GM12878 (cell line): ENCODE measurements at regions not wholly inside any gene's neighbourhood (a gene's known extent, or its start where the extent isn't known, plus 50 kb on each side); places are given as distances from the start of the nearest gene placed in this dataset.
"Not testable (repeated sequence)": the region's sequence is repeated elsewhere in the genome, so short reads cannot be mapped to it uniquely, and the experiment has no call there.

Source experiments
- ATAC-seq: fragments of 200-7000 bp; cut with Tn5 transposase; 3 replicates; pipeline ENCODE4 v1.9.1; 2020; ENCODE audit warnings: mild to moderate bottlenecking, moderate library complexity
- BruUV-seq: library from RNA; stranded (reverse); fragments of 400-500 nt; replicated peaks from 2 replicates; lab custom pipeline; 2021; lab: Mats Ljungman, UMichigan
- CTCF ChIA-PET: fragments of 300-600 bp; sonication (Branson Sonifier 250); formaldehyde crosslinking; extraction: SDS; loops from one replicate; lab custom pipeline; 2021; ENCODE audit warnings: inconsistent platforms; lab: Yijun Ruan, JAX
- POLR2A ChIA-PET: fragments of 350-600 bp; formaldehyde crosslinking; extraction: SDS; loops from one replicate; lab custom pipeline; 2021; ENCODE audit warnings: inconsistent platforms; lab: Charles Lee
- RAD21 ChIA-PET: fragments of 300-600 bp; sonication (Branson Sonifier 250); formaldehyde crosslinking; loops from one replicate; lab custom pipeline; 2023; ENCODE audit warnings: antibody characterized with exemption; ENCODE audit not compliant: unreplicated experiment; lab: Charles Lee
- SMC1A ChIA-PET: fragments of 300-600 bp; sonication (Branson Sonifier 250); formaldehyde crosslinking; loops from one replicate; lab custom pipeline; 2023; ENCODE audit not compliant: unreplicated experiment, uncharacterized antibody; lab: Charles Lee
- DNase-seq: peaks from one replicate; pipeline ENCODE4 v3.0.0-alpha.2; 2011; ENCODE audit warnings: low read depth, low spot score
- FAIRE-seq: peaks from 3 replicates; lab custom pipeline; 2011; peaks lifted over from hg19 to GRCh38; lab: Jason Lieb, UNC
- H2AFZ ChIP-seq: 2 replicates; pipeline ENCODE4 v1.6.0; 2011; ENCODE audit warnings: low read depth, low read length, control low read depth; ENCODE audit not compliant: control insufficient read depth
- H3K27ac ChIP-seq: 2 replicates; pipeline ENCODE4 v1.5.1; 2011; ENCODE audit warnings: control low read depth; ENCODE audit not compliant: control insufficient read depth, insufficient read depth
- H3K27me3 ChIP-seq, 2 experiments: replicated peaks in 1 of 2; 2 replicates each; pipeline versions ENCODE4 v1.6.0 to v1.6.1; 2011; ENCODE audit warnings: low read length in 1 of 2; ENCODE audit not compliant: control insufficient read depth in 2 of 2, insufficient read depth in 2 of 2
- H3K36me3 ChIP-seq, 2 experiments: 2 replicates each; pipeline ENCODE4 v1.5.1; 2011; ENCODE audit warnings: low read length in 1 of 2; ENCODE audit not compliant: control insufficient read depth in 2 of 2, insufficient read depth in 2 of 2
- H3K4me1 ChIP-seq: 2 replicates; pipeline ENCODE4 v1.6.1; 2011; ENCODE audit warnings: mild to moderate bottlenecking, low read length, moderate library complexity, mixed read lengths; ENCODE audit not compliant: control insufficient read depth, insufficient read depth
- H3K4me2 ChIP-seq: 2 replicates; pipeline ENCODE4 v1.6.0; 2011; ENCODE audit warnings: control low read depth; ENCODE audit not compliant: control insufficient read depth, insufficient read depth
- H3K4me3 ChIP-seq: fragments of 200-600 bp; sonication (generic); 2 replicates; pipeline ENCODE4 v1.5.1; 2016
- H3K79me2 ChIP-seq: 2 replicates; pipeline ENCODE4 v1.6.0; 2011; ENCODE audit warnings: low read length; ENCODE audit not compliant: control insufficient read depth, insufficient read depth
- H3K9ac ChIP-seq: 2 replicates; pipeline ENCODE4 v1.8.0; 2011; ENCODE audit warnings: low read length, control low read depth, mixed read lengths; ENCODE audit not compliant: control insufficient read depth, insufficient read depth
- H3K9me3 ChIP-seq: replicated peaks from 3 replicates; pipeline ENCODE4 v1.5.1; 2011; ENCODE audit warnings: mild to moderate bottlenecking, low read length; ENCODE audit not compliant: control insufficient read depth, insufficient read depth
- H4K20me1 ChIP-seq: 2 replicates; pipeline ENCODE4 v1.6.0; 2011; ENCODE audit not compliant: control insufficient read depth, insufficient read depth
- EP300 ChIP-seq, 2 experiments: fragments of 150-350 bp in 1 of 2; IDR thresholded peaks; 2 replicates each; pipeline ENCODE4 v1.6.1; 2011 to 2012; ENCODE audit warnings: low read depth in 2 of 2, low read length in 2 of 2, borderline replicate concordance in 1 of 2, improper control_type of control experiment in 1 of 2, inconsistent platforms in 1 of 2; ENCODE audit not compliant: control insufficient read depth in 1 of 2
- LARP7 ChIP-seq: fragments of 450-650 bp; IDR thresholded peaks from 2 replicates; pipeline ENCODE4 v1.6.1; 2017; ENCODE audit warnings: mild to moderate bottlenecking
- NR2C2 ChIP-seq: IDR thresholded peaks from 2 replicates; pipeline ENCODE4 v1.6.1; 2011; ENCODE audit warnings: borderline replicate concordance, low read depth; ENCODE audit not compliant: control insufficient read depth, insufficient read length
- POLR2AphosphoS5 ChIP-seq: IDR thresholded peaks from 2 replicates; pipeline ENCODE4 v1.6.1; 2011; ENCODE audit warnings: mild to moderate bottlenecking, low read length, inconsistent platforms
- SUPT20H ChIP-seq: IDR thresholded peaks from 2 replicates; pipeline ENCODE4 v1.6.1; 2011; ENCODE audit warnings: low read depth, mild to moderate bottlenecking, low read length, moderate library complexity, borderline replicate concordance; ENCODE audit not compliant: control insufficient read depth
- WGBS: methylation state at CpG from one replicate; pipeline ENCODE4 v1.1.6; 2016; ENCODE audit warnings: low lambda C conversion rate; ENCODE audit not compliant: insufficient replicate concordance, insufficient coverage; ENCODE audit errors: missing lambda C conversion rate; 5-methylcytosine and 5-hydroxymethylcytosine counted together
- in situ Hi-C: fragments of 300-500 bp; cut with MboI; formaldehyde crosslinking; loops from 9 replicates; pipeline ENCODE4 v1.14.3; 2018; ENCODE audit warnings: mixed read lengths
- intact Hi-C: fragments of 100-400 bp; cut with micrococcal nuclease; formaldehyde crosslinking; loops from one replicate; pipeline ENCODE4 v1.14.2; 2022; ENCODE audit not compliant: unreplicated experiment
- TF ChIP-seq, protein P1 (sequence below): fragments of 450-650 bp; IDR thresholded peaks from 2 replicates; pipeline ENCODE4 v1.6.1; 2017; ENCODE audit warnings: mild to moderate bottlenecking, moderate library complexity

GRCh38 chr11:86144087-86144486 is 75.2 kb upstream of the PICALM start:
- H3K36me3 ChIP-seq, H3K27ac ChIP-seq, FAIRE-seq, H3K4me3 ChIP-seq, H3K9me3 ChIP-seq, intact Hi-C loops, in situ Hi-C loops, BruUV-seq, H3K79me2 ChIP-seq, H4K20me1 ChIP-seq, H3K27me3 ChIP-seq, H2AFZ ChIP-seq, H3K4me2 ChIP-seq, ATAC-seq, H3K9ac ChIP-seq, DNase-seq, H3K4me1 ChIP-seq: not testable (repeated sequence)
- ChIA-PET SMC1A (interaction anchor here (6.5 kb wide), 1 partner anchor 28 kb away, joined by 44 read pairs; no protein-coding TSS in a partner anchor), POLR2A (interaction anchor here (2.0 kb wide), 1 partner anchor 9 kb away, joined by 4 read pairs; no protein-coding TSS in a partner anchor), RAD21 (interaction anchor here (1.3 kb wide), 1 partner anchor 28 kb away, joined by 7 read pairs; no protein-coding TSS in a partner anchor), CTCF (interaction anchor here (0.6 to 1.6 kb wide), 4 partner anchors 11 to 75 kb away, joined by 3 to 4 read pairs (median 3); partner anchors contain the start of gene PICALM)
- 80% methylated on average over 9 of the region's 9 CpGs for WGBS

- in situ Hi-C loops: no loop called here
- POLR2A ChIA-PET: interaction anchor here (2.0 kb wide), 1 partner anchor 9 kb away, joined by 4 read pairs; no protein-coding TSS in a partner anchor
- TF ChIP-seq SUPT20H (no peak), NR2C2 (no peak), EP300 (IDR thresholded peaks at IDR 0.05; ENCODE audit: borderline replicate concordance in 1 of 2, control insufficient read depth in 1 of 2, low read depth in 2 of 2, low read length in 2 of 2) (0 out of 4 replicates have a peak, but pooled peaks of 1 of the 2 experiments have one; percentile 28), LARP7 (no peak), POLR2AphosphoS5 (no peak)
- TF ChIP-seq, protein P1, sequence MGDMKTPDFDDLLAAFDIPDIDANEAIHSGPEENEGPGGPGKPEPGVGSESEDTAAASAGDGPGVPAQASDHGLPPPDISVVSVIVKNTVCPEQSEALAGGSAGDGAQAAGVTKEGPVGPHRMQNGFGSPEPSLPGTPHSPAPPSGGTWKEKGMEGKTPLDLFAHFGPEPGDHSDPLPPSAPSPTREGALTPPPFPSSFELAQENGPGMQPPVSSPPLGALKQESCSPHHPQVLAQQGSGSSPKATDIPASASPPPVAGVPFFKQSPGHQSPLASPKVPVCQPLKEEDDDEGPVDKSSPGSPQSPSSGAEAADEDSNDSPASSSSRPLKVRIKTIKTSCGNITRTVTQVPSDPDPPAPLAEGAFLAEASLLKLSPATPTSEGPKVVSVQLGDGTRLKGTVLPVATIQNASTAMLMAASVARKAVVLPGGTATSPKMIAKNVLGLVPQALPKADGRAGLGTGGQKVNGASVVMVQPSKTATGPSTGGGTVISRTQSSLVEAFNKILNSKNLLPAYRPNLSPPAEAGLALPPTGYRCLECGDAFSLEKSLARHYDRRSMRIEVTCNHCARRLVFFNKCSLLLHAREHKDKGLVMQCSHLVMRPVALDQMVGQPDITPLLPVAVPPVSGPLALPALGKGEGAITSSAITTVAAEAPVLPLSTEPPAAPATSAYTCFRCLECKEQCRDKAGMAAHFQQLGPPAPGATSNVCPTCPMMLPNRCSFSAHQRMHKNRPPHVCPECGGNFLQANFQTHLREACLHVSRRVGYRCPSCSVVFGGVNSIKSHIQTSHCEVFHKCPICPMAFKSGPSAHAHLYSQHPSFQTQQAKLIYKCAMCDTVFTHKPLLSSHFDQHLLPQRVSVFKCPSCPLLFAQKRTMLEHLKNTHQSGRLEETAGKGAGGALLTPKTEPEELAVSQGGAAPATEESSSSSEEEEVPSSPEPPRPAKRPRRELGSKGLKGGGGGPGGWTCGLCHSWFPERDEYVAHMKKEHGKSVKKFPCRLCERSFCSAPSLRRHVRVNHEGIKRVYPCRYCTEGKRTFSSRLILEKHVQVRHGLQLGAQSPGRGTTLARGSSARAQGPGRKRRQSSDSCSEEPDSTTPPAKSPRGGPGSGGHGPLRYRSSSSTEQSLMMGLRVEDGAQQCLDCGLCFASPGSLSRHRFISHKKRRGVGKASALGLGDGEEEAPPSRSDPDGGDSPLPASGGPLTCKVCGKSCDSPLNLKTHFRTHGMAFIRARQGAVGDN: 0 out of 2 replicates have a peak, but pooled peaks have one; percentile 41
These were observed 74.5 kb upstream of the PICALM start for GRCh38 chr11:86143087-86144030.

More at GRCh38 chr11:86143087-86144030, 74.5 kb upstream of the PICALM start:
- H3K9ac ChIP-seq: no peak overlapping the region
- H3K9me3 ChIP-seq: no peaks in the 10 kb centered on the region
- peak overlapping the region; percentile 31; the same call in 1 of the 2 replicates for H2AFZ ChIP-seq
- peak; percentile 57 for ATAC-seq
- H3K79me2 ChIP-seq: no peaks in the 10 kb centered on the region
- no peak overlapping the region for H3K4me3 ChIP-seq
- intact Hi-C loops: no loop called here
- no peaks in the 10 kb centered on the region for H3K36me3 ChIP-seq
- no peaks in the 10 kb centered on the region for H4K20me1 ChIP-seq
- H3K27me3 ChIP-seq: no peaks in the 10 kb centered on the region
- WGBS: 94% methylated on average over 7 of the region's 7 CpGs
- ChIA-PET SMC1A (interaction anchor here (0.9 to 6.5 kb wide), 6 partner anchors 9 to 44 kb away, joined by 3 to 44 read pairs (median 4); no protein-coding TSS in a partner anchor), CTCF (interaction anchor here (0.8 to 1.6 kb wide), 4 partner anchors 11 to 74 kb away, joined by 3 to 6 read pairs (median 3); no protein-coding TSS in a partner anchor), RAD21 (interaction anchor here (1.2 to 1.5 kb wide), 2 partner anchors 26 to 50 kb away, joined by 4 to 5 read pairs; no protein-coding TSS in a partner anchor)
- H3K27ac ChIP-seq: no peak overlapping the region
- no peak for FAIRE-seq
- BruUV-seq: no TSS peak
- no peak for DNase-seq
- no peak overlapping the region for H3K4me2 ChIP-seq
- peaks cover 10% of the 10 kb centered on the region; the same call in 1 of the 2 replicates for H3K4me1 ChIP-seq
